Astrocyte (in vitro differentiated cells and primary cell): ENCODE measurements at regions not wholly inside any gene's neighbourhood (a gene's known extent, or its start where the extent isn't known, plus 50 kb on each side); places are given as distances from the start of the nearest gene placed in this dataset.

Source experiments
- DNase-seq: peaks from one replicate; pipeline ENCODE4 v3.0.0-alpha.2; 2010; ENCODE audit warnings: low read depth
- FAIRE-seq: peaks from 2 replicates; lab custom pipeline; 2011; peaks lifted over from hg19 to GRCh38; lab: Jason Lieb, UNC
- H2AFZ ChIP-seq: 2 replicates; pipeline ENCODE4 v1.6.0; 2012; ENCODE audit warnings: low read depth, low read length, inconsistent platforms
- H3K27ac ChIP-seq: 2 replicates; pipeline ENCODE4 v1.5.1; 2011; ENCODE audit warnings: low read depth, low read length, inconsistent platforms
- H3K27me3 ChIP-seq: 2 replicates; pipeline ENCODE4 v1.6.0; 2011; ENCODE audit warnings: low read length, inconsistent platforms; ENCODE audit not compliant: insufficient read depth
- H3K36me3 ChIP-seq: 2 replicates; pipeline ENCODE4 v1.5.1; 2011; ENCODE audit warnings: low read length, inconsistent platforms; ENCODE audit not compliant: insufficient read depth
- H3K4me1 ChIP-seq: 2 replicates; pipeline ENCODE4 v1.5.1; 2011; ENCODE audit warnings: low read length, inconsistent platforms; ENCODE audit not compliant: insufficient read depth
- H3K4me2 ChIP-seq: 2 replicates; pipeline ENCODE4 v1.6.0; 2012; ENCODE audit warnings: low read length, inconsistent platforms
- H3K4me3 ChIP-seq: 2 replicates; pipeline ENCODE4 v1.5.1; 2011; ENCODE audit warnings: low read depth, mild to moderate bottlenecking, low read length, inconsistent platforms; ENCODE audit not compliant: insufficient read depth
- H3K79me2 ChIP-seq: 2 replicates; pipeline ENCODE4 v1.6.0; 2012; ENCODE audit warnings: mild to moderate bottlenecking, low read length, inconsistent platforms; ENCODE audit not compliant: insufficient read depth
- H3K9ac ChIP-seq: 2 replicates; pipeline ENCODE4 v1.6.0; 2012; ENCODE audit warnings: mild to moderate bottlenecking, low read length, inconsistent platforms
- H3K9me3 ChIP-seq: 2 replicates; pipeline ENCODE4 v1.5.1; 2012; ENCODE audit warnings: low read depth, mild to moderate bottlenecking, low read length, inconsistent platforms; ENCODE audit not compliant: insufficient read depth
- H4K20me1 ChIP-seq: 2 replicates; pipeline ENCODE4 v1.6.0; 2012; ENCODE audit warnings: low read length, inconsistent platforms; ENCODE audit not compliant: insufficient read depth
- H3K27ac Mint-ChIP-seq: one replicate; pipeline ENCODE4 v1.8.0; 2021; ENCODE audit warnings: mild to moderate bottlenecking, mixed read lengths; ENCODE audit not compliant: unreplicated experiment
- H3K27me3 Mint-ChIP-seq: one replicate; pipeline ENCODE4 v1.8.0; 2021; ENCODE audit warnings: low read depth, mixed read lengths; ENCODE audit not compliant: unreplicated experiment
- H3K36me3 Mint-ChIP-seq: one replicate; pipeline ENCODE4 v1.8.0; 2021; ENCODE audit warnings: low read depth, mixed read lengths; ENCODE audit not compliant: unreplicated experiment
- H3K4me1 Mint-ChIP-seq: one replicate; pipeline ENCODE4 v1.8.0; 2021; ENCODE audit warnings: low read depth, mixed read lengths; ENCODE audit not compliant: unreplicated experiment
- H3K4me3 Mint-ChIP-seq: one replicate; pipeline ENCODE4 v1.8.0; 2021; ENCODE audit warnings: mild to moderate bottlenecking, moderate library complexity, mixed read lengths; ENCODE audit not compliant: unreplicated experiment
- H3K9me3 Mint-ChIP-seq: one replicate; pipeline ENCODE4 v1.8.0; 2021; ENCODE audit warnings: mild to moderate bottlenecking, mixed read lengths; ENCODE audit not compliant: unreplicated experiment
- EZH2 ChIP-seq: IDR thresholded peaks from 2 replicates; pipeline ENCODE4 v1.6.1; 2012; ENCODE audit warnings: mild to moderate bottlenecking, low read length, inconsistent platforms; ENCODE audit not compliant: insufficient read depth
- TF ChIP-seq, protein P1 (sequence below): IDR thresholded peaks from 2 replicates; pipeline ENCODE4 v1.5.1; 2011; ENCODE audit warnings: low read depth, mild to moderate bottlenecking, inconsistent platforms, low read length, moderate library complexity; ENCODE audit not compliant: insufficient read depth

DNA sequence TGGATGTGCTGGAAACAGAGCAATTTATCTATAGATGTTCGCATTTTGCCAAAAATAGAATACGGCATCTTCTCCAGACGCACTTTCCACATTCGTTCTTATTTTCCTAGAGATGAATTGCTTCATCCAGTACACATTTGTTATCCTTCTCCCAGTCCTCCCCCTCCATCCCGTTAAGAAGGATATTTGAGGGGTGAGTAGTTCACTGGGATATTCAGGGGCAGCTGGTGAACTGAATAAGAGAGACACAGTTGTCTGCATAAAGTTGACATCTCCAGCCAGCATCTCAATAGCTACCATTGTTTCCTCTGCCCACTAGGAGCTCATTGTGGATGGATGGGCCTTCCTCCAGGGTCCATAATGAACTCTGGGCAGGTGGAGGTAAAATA is 456.8 kb upstream of the NRP1 start:
- Histone ChIP-seq H3K27ac (no peak overlapping the region), H3K27me3 (no peaks in the 10 kb centered on the region), H3K9ac (no peak overlapping the region), H3K9me3 (no peaks in the 10 kb centered on the region), H3K79me2 (no peaks in the 10 kb centered on the region), H3K4me3 (no peak overlapping the region), H4K20me1 (no peaks in the 10 kb centered on the region), H3K4me2 (no peak overlapping the region), H3K4me1 (no peaks in the 10 kb centered on the region), H3K36me3 (no peaks in the 10 kb centered on the region), H2AFZ (no peak overlapping the region)
- Mint-ChIP-seq H3K36me3 (no peaks in the 10 kb centered on the region), H3K4me3 (no peak overlapping the region), H3K27me3 (no peaks in the 10 kb centered on the region), H3K4me1 (peaks cover 3% of the 10 kb centered on the region), H3K27ac (no peak overlapping the region), H3K9me3 (no peaks in the 10 kb centered on the region)
- DNase-seq (peak; percentile 38), FAIRE-seq (no peak)
- TF ChIP-seq, protein P1, sequence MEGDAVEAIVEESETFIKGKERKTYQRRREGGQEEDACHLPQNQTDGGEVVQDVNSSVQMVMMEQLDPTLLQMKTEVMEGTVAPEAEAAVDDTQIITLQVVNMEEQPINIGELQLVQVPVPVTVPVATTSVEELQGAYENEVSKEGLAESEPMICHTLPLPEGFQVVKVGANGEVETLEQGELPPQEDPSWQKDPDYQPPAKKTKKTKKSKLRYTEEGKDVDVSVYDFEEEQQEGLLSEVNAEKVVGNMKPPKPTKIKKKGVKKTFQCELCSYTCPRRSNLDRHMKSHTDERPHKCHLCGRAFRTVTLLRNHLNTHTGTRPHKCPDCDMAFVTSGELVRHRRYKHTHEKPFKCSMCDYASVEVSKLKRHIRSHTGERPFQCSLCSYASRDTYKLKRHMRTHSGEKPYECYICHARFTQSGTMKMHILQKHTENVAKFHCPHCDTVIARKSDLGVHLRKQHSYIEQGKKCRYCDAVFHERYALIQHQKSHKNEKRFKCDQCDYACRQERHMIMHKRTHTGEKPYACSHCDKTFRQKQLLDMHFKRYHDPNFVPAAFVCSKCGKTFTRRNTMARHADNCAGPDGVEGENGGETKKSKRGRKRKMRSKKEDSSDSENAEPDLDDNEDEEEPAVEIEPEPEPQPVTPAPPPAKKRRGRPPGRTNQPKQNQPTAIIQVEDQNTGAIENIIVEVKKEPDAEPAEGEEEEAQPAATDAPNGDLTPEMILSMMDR = no peak
- no peak for TF ChIP-seq EZH2

DNA sequence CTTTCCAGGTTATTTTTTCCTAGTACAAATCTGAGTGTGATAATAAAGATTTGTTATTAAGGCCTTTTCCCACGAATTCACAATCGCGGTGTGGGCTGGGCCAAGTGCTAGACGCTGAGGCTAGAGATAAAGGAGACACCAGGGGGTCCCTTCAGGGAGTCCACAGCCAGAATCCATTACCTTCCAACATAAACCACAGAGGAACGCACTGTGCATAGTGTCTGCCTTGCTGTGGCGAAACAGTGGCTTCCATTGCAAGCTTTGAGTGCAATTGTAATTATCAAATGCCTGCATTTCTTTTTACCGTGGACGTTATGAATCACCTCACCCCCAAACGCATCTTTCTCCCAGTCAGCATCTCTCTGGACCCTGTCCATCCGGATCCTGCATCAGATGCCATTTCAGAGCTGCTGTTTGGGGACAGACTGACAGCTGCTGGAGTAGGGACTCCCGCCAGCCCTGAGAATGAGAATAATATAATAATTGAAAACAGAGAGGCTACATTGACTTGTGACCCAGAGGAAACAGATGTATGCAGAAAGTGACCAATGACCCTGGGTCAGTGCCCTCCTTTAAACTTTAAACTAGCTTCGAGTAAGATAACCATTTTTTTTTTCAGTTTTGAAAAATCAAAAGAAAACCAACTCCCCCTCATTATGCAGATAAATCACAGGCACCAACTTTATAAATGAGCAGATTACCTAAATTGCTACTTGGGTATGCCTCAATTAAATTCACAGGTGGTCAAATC is 456.2 kb upstream of the NRP1 start:
- H3K36me3 ChIP-seq = no peaks in the 10 kb centered on the region
- FAIRE-seq = no peak
- Mint-ChIP-seq H3K4me3 (no peak overlapping the region), H3K36me3 (no peaks in the 10 kb centered on the region), H3K27ac (no peak overlapping the region), H3K27me3 (no peaks in the 10 kb centered on the region), H3K4me1 (peaks cover 3% of the 10 kb centered on the region), H3K9me3 (no peaks in the 10 kb centered on the region)
- no peaks in the 10 kb centered on the region for H3K9me3 ChIP-seq
- H3K4me1 ChIP-seq = no peaks in the 10 kb centered on the region
- H3K4me3 ChIP-seq = no peak overlapping the region
- TF ChIP-seq, protein P1 = no peak
- no peak for TF ChIP-seq EZH2
- no peak overlapping the region for H3K27ac ChIP-seq
- no peaks in the 10 kb centered on the region for H4K20me1 ChIP-seq
- no peak overlapping the region for H2AFZ ChIP-seq
- no peak overlapping the region for H3K9ac ChIP-seq
- no peaks in the 10 kb centered on the region for H3K79me2 ChIP-seq
- peak overlapping the region; percentile 0 for H3K4me2 ChIP-seq
- DNase-seq = peak; percentile 39
- no peaks in the 10 kb centered on the region for H3K27me3 ChIP-seq

GRCh38 chr10:33783557-33783956 is 449.1 kb upstream of the NRP1 start:
- Histone ChIP-seq H3K79me2 (no peaks in the 10 kb centered on the region), H3K27me3 (no peaks in the 10 kb centered on the region), H2AFZ (no peak overlapping the region), H3K27ac (no peak overlapping the region), H3K9ac (no peak overlapping the region), H3K4me1 (no peaks in the 10 kb centered on the region), H4K20me1 (no peaks in the 10 kb centered on the region), H3K36me3 (no peaks in the 10 kb centered on the region), H3K4me2 (no peak overlapping the region), H3K9me3 (no peaks in the 10 kb centered on the region), H3K4me3 (no peak overlapping the region)
- no peak for DNase-seq
- Mint-ChIP-seq H3K9me3 (peaks cover 3% of the 10 kb centered on the region), H3K27me3 (no peaks in the 10 kb centered on the region), H3K4me3 (no peak overlapping the region), H3K4me1 (no peaks in the 10 kb centered on the region), H3K27ac (no peak overlapping the region), H3K36me3 (no peaks in the 10 kb centered on the region)
- TF ChIP-seq, protein P1 = no peak
- no peak for TF ChIP-seq EZH2
- FAIRE-seq = no peak
